ENCODE measurements at regions not wholly inside any gene's neighbourhood (a gene's known extent, or its start where the extent isn't known, plus 50 kb on each side); places are given as distances from the start of the nearest gene placed in this dataset.

DNA sequence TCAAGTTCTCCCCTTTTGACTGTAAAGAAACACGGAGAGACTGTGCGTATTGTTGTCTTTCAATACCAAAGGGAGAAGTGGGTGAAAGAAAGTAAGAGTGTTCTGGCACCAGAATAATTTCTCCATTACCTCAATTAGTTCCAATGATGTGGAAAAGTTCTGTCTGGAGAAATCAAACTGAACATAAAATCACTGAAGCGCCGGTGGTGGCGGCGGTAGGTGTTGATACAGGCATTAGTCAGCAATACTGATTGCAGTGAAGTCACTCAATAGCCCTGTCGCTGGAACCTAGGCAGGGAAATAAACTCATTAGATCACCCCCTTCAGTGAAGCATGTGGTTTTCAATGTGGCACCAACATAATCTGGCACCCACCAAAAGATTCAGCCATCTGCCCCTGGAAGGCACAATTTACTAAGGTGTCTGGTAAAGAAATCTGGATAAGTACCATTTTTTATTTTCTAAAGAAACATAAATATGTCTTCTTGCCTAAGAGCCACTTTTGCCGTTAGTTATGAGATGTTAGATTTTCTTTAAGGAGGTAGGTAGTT is 274.2 kb upstream of the SOX9 start:
- POLR2A ChIA-PET (ENCODE audit: partially characterized antibody), result no interaction called here

GRCh38 chr17:71849783-71850768 is 270.7 kb upstream of the SOX9 start:
- no peak overlapping the region for H3K27ac ChIP-seq (ENCODE audit: low read depth, low read length)
- no peaks in the 10 kb centered on the region for H3K36me3 Mint-ChIP-seq
- no peak overlapping the region for H3K4me3 ChIP-seq (ENCODE audit: low read length in 2 of 2)
- DNase-seq, result no peak
- peaks cover 0 to 7% (median 0%) of the 10 kb centered on the region in 8 donors for H3K9me3 Mint-ChIP-seq
- H3K27me3 ChIP-seq (ENCODE audit: insufficient read depth, low read length), result no peaks in the 10 kb centered on the region
- H3K27ac Mint-ChIP-seq, result no peak overlapping the region
- H3K9me3 ChIP-seq (ENCODE audit: control insufficient read depth in 1 of 2, low read length in 2 of 2), result no peaks in the 10 kb centered on the region
- POLR2A ChIA-PET (ENCODE audit: partially characterized antibody), result no interaction called here
- no peaks in the 10 kb centered on the region for H3K4me1 Mint-ChIP-seq
- no peaks in the 10 kb centered on the region for H3K4me1 ChIP-seq (ENCODE audit: insufficient read depth, low read length)
- intact Hi-C loops (cut with micrococcal nuclease), result no loop called here
- CTCF ChIA-PET (ENCODE audit: partially characterized antibody), result no interaction called here
- H3K36me3 ChIP-seq (ENCODE audit: insufficient read depth, low read length), result no peaks in the 10 kb centered on the region
- no peak overlapping the region for H3K4me3 Mint-ChIP-seq
- no peaks in the 10 kb centered on the region for H3K27me3 Mint-ChIP-seq

More for the DNA sequence above, 274.2 kb upstream of the SOX9 start:
- no peaks in the 10 kb centered on the region for H3K9me3 ChIP-seq (ENCODE audit: control insufficient read depth in 1 of 2, low read length in 2 of 2)
- H3K36me3 ChIP-seq (ENCODE audit: insufficient read depth, low read length), result no peaks in the 10 kb centered on the region
- no peak overlapping the region for H3K4me3 Mint-ChIP-seq
- DNase-seq, result no peak
- intact Hi-C loops (cut with micrococcal nuclease), result no loop called here
- no peaks in the 10 kb centered on the region for H3K27me3 Mint-ChIP-seq
- CTCF ChIA-PET (ENCODE audit: partially characterized antibody), result no interaction called here
- no peak overlapping the region for H3K27ac ChIP-seq (ENCODE audit: low read depth, low read length)
- peaks cover 0 to 14% (median 6%) of the 10 kb centered on the region in 8 donors for H3K9me3 Mint-ChIP-seq
- no peaks in the 10 kb centered on the region for H3K4me1 Mint-ChIP-seq
- H3K36me3 Mint-ChIP-seq, result no peaks in the 10 kb centered on the region
- no peak overlapping the region for H3K4me3 ChIP-seq (ENCODE audit: low read length in 2 of 2)
- H3K27ac Mint-ChIP-seq, result no peak overlapping the region
- H3K27me3 ChIP-seq (ENCODE audit: insufficient read depth, low read length), result no peaks in the 10 kb centered on the region
- H3K4me1 ChIP-seq (ENCODE audit: insufficient read depth, low read length), result no peaks in the 10 kb centered on the region

DNA sequence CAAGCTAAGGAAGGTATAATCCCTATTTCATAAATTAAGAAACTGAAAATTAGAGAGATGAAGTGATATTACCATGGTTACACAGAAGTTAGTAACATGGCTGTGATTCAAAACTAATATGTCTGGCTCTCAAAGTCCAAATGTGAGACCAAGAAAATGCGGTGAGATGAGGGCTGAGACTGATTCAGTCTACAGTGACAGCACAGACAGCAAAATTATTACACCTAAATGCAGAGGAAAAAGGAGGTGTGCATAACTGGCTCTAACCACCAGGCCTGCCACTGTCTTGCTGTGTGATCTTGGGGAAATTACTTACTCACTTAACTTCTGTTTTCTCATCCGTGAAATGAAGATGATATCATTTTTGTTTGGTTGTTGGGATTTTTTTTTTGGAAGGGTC is 270.0 kb upstream of the SOX9 start:
- Histone ChIP-seq H3K27ac (ENCODE audit: low read depth, low read length) (no peak overlapping the region), H3K4me3 (ENCODE audit: low read length in 2 of 2) (no peak overlapping the region), H3K9me3 (ENCODE audit: control insufficient read depth in 1 of 2, low read length in 2 of 2) (no peaks in the 10 kb centered on the region), H3K27me3 (ENCODE audit: insufficient read depth, low read length) (no peaks in the 10 kb centered on the region), H3K4me1 (ENCODE audit: insufficient read depth, low read length) (no peaks in the 10 kb centered on the region), H3K36me3 (ENCODE audit: insufficient read depth, low read length) (no peaks in the 10 kb centered on the region)
- ChIA-PET POLR2A (ENCODE audit: partially characterized antibody) (no interaction called here), CTCF (ENCODE audit: partially characterized antibody) (no interaction called here)
- no peaks in the 10 kb centered on the region for H3K36me3 Mint-ChIP-seq
- H3K27me3 Mint-ChIP-seq, result no peaks in the 10 kb centered on the region
- peaks cover 0 to 3% (median 0%) of the 10 kb centered on the region in 8 donors for H3K9me3 Mint-ChIP-seq
- intact Hi-C loops (cut with micrococcal nuclease), result no loop called here
- H3K4me1 Mint-ChIP-seq, result no peaks in the 10 kb centered on the region
- H3K4me3 Mint-ChIP-seq, result no peak overlapping the region
- no peak overlapping the region for H3K27ac Mint-ChIP-seq
- DNase-seq, result no peak

DNA sequence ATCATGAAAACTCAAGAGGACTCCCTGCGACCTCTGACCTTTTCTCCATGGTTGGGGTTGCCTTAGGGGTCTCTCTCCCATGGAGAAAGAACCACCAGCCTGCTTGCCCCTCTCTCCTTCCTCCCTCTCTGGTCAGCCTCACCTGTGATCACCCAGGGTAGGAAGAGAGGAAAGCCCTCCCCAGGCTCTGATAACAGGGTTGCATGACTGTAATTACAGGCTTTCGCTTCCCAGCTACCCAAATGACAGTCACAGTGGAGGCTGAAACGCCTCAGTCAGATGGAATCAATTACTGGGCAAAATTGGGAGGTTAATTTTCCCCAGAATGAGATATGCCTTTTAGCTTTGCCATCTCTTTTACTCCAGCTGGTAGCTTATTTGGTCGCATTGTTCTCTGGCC is 265.8 kb upstream of the SOX9 start:
- DNase-seq, result no peak
- POLR2A ChIA-PET (ENCODE audit: partially characterized antibody), result no interaction called here
- no peaks in the 10 kb centered on the region for H3K9me3 Mint-ChIP-seq

DNA sequence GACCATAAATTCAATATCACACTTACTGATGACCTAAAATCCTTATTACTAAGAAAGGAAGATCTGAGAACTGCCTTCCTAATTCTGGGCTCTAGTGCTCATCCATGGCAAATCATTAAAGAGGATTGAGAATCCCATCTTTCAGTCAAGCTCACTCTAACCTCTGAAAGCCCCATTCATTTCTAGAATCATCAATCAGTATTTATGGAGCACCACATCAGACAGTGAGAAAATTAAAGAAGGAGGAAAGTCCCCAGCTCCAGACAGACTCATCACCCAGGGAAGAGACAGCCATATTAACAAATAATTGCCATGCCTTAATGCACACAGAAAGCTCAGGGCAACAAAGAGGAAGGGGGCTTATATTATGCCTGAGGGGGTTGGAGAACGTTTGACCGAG is 256.1 kb upstream of the SOX9 start:
- intact Hi-C loops (cut with micrococcal nuclease), result no loop called here
- H3K36me3 Mint-ChIP-seq, result no peaks in the 10 kb centered on the region
- CTCF ChIA-PET (ENCODE audit: partially characterized antibody), result no interaction called here
- H3K27ac Mint-ChIP-seq, result no peak overlapping the region
- H3K4me1 ChIP-seq (ENCODE audit: insufficient read depth, low read length), result no peaks in the 10 kb centered on the region
- H3K9me3 Mint-ChIP-seq, result no peaks in the 10 kb centered on the region
- H3K27me3 Mint-ChIP-seq, result no peaks in the 10 kb centered on the region
- H3K27ac ChIP-seq (ENCODE audit: low read depth, low read length), result no peak overlapping the region
- no peak for DNase-seq
- H3K4me3 Mint-ChIP-seq, result no peak overlapping the region
- POLR2A ChIA-PET (ENCODE audit: partially characterized antibody), result no interaction called here
- H3K36me3 ChIP-seq (ENCODE audit: insufficient read depth, low read length), result no peaks in the 10 kb centered on the region
- no peaks in the 10 kb centered on the region for H3K27me3 ChIP-seq (ENCODE audit: insufficient read depth, low read length)
- no peaks in the 10 kb centered on the region for H3K4me1 Mint-ChIP-seq
- no peaks in the 10 kb centered on the region for H3K9me3 ChIP-seq (ENCODE audit: control insufficient read depth in 1 of 2, low read length in 2 of 2)
- H3K4me3 ChIP-seq (ENCODE audit: low read length in 2 of 2), result no peak overlapping the region

More for the DNA sequence above, 265.8 kb upstream of the SOX9 start:
- intact Hi-C loops (cut with micrococcal nuclease), result no loop called here
- Mint-ChIP-seq H3K4me1 (no peaks in the 10 kb centered on the region), H3K4me3 (no peak overlapping the region), H3K36me3 (no peaks in the 10 kb centered on the region), H3K27me3 (no peaks in the 10 kb centered on the region), H3K27ac (no peak overlapping the region)
- Histone ChIP-seq H3K36me3 (ENCODE audit: insufficient read depth, low read length) (no peaks in the 10 kb centered on the region), H3K27ac (ENCODE audit: low read depth, low read length) (no peak overlapping the region), H3K9me3 (ENCODE audit: control insufficient read depth in 1 of 2, low read length in 2 of 2) (no peaks in the 10 kb centered on the region), H3K27me3 (ENCODE audit: insufficient read depth, low read length) (no peaks in the 10 kb centered on the region), H3K4me3 (ENCODE audit: low read length in 2 of 2) (no peak overlapping the region), H3K4me1 (ENCODE audit: insufficient read depth, low read length) (no peaks in the 10 kb centered on the region)
- CTCF ChIA-PET (ENCODE audit: partially characterized antibody), result no interaction called here

DNA sequence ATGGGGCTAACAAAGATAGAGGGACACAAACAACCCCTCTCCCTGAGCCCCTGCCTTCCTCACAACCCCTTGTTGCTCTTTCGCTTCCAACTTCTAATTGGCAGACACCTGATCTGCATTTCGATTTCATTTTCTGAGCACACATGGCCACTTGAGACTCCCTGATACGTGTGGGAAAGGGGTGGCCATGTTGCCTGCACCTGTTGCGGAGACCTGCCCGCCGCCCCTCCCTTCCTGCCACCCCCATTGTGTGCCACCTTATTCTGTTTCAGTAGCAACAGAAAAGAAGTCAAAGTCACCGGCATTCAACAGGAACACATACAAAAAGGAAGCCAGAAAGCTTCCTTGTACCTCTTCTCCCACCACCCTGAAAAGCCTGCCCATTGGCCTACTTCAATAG is 254.7 kb upstream of the SOX9 start:
- Mint-ChIP-seq H3K4me1 (no peaks in the 10 kb centered on the region), H3K27ac (no peak overlapping the region), H3K36me3 (no peaks in the 10 kb centered on the region), H3K27me3 (no peaks in the 10 kb centered on the region), H3K9me3 (no peaks in the 10 kb centered on the region), H3K4me3 (no peak overlapping the region)
- no peak overlapping the region for H3K4me3 ChIP-seq (ENCODE audit: low read length in 2 of 2)
- ChIA-PET POLR2A (ENCODE audit: partially characterized antibody) (no interaction called here), CTCF (ENCODE audit: partially characterized antibody) (no interaction called here)
- intact Hi-C loops (cut with micrococcal nuclease), result no loop called here
- H3K36me3 ChIP-seq (ENCODE audit: insufficient read depth, low read length), result no peaks in the 10 kb centered on the region
- no peak overlapping the region for H3K27ac ChIP-seq (ENCODE audit: low read depth, low read length)
- DNase-seq, result no peak
- no peaks in the 10 kb centered on the region for H3K4me1 ChIP-seq (ENCODE audit: insufficient read depth, low read length)
- H3K27me3 ChIP-seq (ENCODE audit: insufficient read depth, low read length), result no peaks in the 10 kb centered on the region
- H3K9me3 ChIP-seq (ENCODE audit: control insufficient read depth in 1 of 2, low read length in 2 of 2), result no peaks in the 10 kb centered on the region

DNA sequence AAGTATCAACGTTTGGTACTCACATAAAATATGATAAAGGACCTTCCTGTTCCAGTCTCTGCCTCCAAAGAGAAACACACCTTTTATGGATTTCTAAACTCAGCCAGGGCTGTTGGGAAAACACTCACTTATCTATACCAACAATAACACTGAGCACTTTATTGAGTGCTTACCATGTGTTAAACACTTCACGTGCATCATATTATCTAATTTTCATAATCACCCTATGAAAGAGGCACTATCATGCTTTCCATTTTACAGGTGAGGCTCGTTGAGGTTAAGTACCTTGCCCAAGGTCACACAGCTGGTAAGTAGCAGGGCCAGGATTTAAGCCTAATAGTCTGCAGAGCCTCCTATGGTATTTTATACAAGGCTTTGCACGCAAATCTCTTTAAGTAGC is 251.5 kb upstream of the SOX9 start:
- no peak overlapping the region for H3K27ac ChIP-seq (ENCODE audit: low read depth, low read length)
- H3K36me3 Mint-ChIP-seq, result no peaks in the 10 kb centered on the region
- CTCF ChIA-PET (ENCODE audit: partially characterized antibody), result no interaction called here

More for the DNA sequence above, 251.5 kb upstream of the SOX9 start:
- POLR2A ChIA-PET (ENCODE audit: partially characterized antibody), result no interaction called here
- intact Hi-C loops (cut with micrococcal nuclease), result no loop called here
- no peaks in the 10 kb centered on the region for H3K9me3 Mint-ChIP-seq
- no peak overlapping the region for H3K4me3 Mint-ChIP-seq
- Histone ChIP-seq H3K4me1 (ENCODE audit: insufficient read depth, low read length) (no peaks in the 10 kb centered on the region), H3K36me3 (ENCODE audit: insufficient read depth, low read length) (no peaks in the 10 kb centered on the region), H3K4me3 (ENCODE audit: low read length in 2 of 2) (no peak overlapping the region), H3K9me3 (ENCODE audit: control insufficient read depth in 1 of 2, low read length in 2 of 2) (no peaks in the 10 kb centered on the region), H3K27me3 (ENCODE audit: insufficient read depth, low read length) (no peaks in the 10 kb centered on the region)
- DNase-seq, result no peak
- no peaks in the 10 kb centered on the region for H3K27me3 Mint-ChIP-seq
- no peaks in the 10 kb centered on the region for H3K4me1 Mint-ChIP-seq
- H3K27ac Mint-ChIP-seq, result no peak overlapping the region

All from CD4-positive, alpha-beta memory T cell (primary cell).